GM12874 (cell line): ENCODE measurements at regions not wholly inside any gene's neighbourhood (a gene's known extent, or its start where the extent isn't known, plus 50 kb on each side); places are given as distances from the start of the nearest gene placed in this dataset.

Experiments
- TF ChIP-seq, protein P1 (sequence below): IDR thresholded peaks from 2 replicates; pipeline ENCODE4 v1.5.1; 2011; ENCODE audit warnings: low read depth, mild to moderate bottlenecking, control low read depth, low read length, moderate library complexity; ENCODE audit not compliant: insufficient read depth

DNA sequence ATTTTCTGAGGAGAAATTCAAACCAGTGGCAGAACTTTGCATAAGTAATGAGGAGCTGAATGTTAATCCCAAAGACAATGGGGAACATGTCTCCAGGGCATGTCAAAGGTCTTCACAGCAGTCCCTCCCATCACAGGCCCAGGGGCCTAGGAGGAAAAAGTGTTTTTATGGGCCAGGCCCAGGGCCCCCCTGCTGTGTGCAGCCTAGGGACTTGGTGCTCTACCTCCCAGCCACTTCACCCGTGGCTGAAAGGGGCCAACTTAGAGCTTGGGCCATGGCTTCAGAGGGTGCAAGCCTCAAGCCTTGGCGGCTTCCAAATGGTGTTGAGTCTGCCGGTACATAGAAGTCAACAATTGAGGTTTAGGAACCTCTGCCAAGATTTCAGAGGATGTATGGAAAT lies 854.0 kb downstream of the LRRIQ3 start:
- TF ChIP-seq, protein P1, sequence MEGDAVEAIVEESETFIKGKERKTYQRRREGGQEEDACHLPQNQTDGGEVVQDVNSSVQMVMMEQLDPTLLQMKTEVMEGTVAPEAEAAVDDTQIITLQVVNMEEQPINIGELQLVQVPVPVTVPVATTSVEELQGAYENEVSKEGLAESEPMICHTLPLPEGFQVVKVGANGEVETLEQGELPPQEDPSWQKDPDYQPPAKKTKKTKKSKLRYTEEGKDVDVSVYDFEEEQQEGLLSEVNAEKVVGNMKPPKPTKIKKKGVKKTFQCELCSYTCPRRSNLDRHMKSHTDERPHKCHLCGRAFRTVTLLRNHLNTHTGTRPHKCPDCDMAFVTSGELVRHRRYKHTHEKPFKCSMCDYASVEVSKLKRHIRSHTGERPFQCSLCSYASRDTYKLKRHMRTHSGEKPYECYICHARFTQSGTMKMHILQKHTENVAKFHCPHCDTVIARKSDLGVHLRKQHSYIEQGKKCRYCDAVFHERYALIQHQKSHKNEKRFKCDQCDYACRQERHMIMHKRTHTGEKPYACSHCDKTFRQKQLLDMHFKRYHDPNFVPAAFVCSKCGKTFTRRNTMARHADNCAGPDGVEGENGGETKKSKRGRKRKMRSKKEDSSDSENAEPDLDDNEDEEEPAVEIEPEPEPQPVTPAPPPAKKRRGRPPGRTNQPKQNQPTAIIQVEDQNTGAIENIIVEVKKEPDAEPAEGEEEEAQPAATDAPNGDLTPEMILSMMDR: no peak

DNA sequence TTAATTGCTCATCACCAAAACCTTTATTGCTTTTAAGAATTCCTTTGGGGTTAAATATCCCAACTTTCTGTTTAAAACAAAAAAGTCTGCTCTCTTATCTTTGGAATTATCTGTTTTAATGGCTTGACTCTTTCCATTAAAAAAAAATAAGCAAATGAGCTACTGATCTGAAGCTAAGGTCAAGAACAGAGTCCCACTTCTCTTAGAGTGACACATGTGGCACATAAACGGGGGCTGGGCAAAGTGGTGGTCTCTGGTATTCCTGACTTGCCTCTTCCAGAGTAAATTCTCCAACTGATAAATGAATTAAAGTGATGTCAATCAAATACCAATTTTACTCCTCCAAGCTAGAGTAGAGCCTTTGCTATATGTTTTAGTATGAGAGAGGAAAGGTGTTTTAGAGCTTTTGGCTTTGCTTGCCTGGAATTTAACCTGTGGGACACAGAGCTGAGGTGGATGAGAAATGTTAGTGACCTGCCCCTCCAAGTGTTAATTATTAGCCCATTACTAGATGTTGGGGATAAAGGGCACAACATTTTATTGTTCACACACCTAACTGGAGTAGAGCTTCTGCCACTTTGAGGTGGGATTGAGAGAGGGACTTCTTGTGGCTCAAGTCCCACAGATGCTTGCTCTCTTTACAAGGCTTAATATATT lies 864.0 kb downstream of the LRRIQ3 start:
- TF ChIP-seq, protein P1: no peak

- TF ChIP-seq, protein P1: no peak
Measured at GRCh38 chr1:73331726-73332125, 866.2 kb downstream of the LRRIQ3 start.

GRCh38 chr1:73327998-73328397 lies 870.0 kb downstream of the LRRIQ3 start:
- TF ChIP-seq, protein P1: no peak

GRCh38 chr1:73327180-73327793 lies 870.7 kb downstream of the LRRIQ3 start:
- TF ChIP-seq, protein P1: no peak

DNA sequence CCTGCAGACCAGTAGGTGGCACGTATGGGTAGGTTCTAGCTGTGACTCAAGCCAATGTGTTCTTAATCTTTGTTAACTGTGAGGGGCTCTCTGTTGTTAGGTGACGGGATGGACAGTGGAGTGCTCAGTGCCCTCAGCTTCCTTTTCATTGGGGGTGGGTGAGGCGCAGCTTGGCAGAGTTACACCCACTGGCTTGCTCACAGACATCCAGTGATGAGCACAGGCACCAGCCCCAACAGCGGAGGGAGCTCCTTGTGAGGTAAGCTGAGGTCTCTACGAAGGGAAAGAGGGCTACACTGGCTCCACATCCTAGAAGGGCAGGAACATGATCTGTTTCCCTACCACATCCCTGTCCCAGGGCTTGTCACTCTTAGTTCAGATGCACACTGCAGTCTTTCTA lies 871.3 kb downstream of the LRRIQ3 start:
- TF ChIP-seq, protein P1: no peak

DNA sequence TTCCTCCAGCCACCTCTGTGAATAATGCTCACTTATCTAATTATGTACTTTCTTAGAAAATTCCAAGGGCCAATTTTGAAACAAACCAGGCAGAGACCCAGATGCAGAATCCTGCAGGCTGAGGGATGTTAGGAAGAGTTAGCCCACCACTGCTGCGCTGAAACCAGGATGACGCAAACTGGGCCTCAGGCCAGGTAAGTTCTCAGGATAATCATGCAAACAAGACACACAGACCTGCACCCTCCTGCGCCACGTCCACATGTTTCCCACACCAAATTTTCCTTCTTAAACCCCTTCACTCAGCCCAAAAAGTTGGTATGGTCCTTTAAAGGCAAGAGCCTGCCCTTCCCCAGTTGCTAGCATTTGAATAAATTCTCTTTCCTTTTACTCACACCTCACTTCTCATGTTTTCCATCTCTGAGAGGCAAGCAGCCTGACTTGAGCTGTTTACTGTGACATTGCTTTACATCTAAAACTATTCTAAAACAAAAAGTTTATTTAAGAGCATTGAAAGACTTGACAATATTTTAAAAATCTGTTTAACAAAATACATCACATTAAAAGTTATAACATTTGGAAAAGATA lies 887.1 kb downstream of the LRRIQ3 start:
- TF ChIP-seq, protein P1: no peak
